K562 (cell line): ENCODE measurements at regions not wholly inside any gene's neighbourhood (a gene's known extent, or its start where the extent isn't known, plus 50 kb on each side); places are given as distances from the start of the nearest gene placed in this dataset.

Source experiments
- ATAC-seq: fragments of 200-7000 bp; cut with Tn5 transposase; 3 replicates; pipeline ENCODE4 v1.9.1; 2020; ENCODE audit warnings: moderate library complexity
- BruUV-seq: library from RNA; stranded (reverse); fragments of 400-500 nt; replicated peaks from 2 replicates; lab custom pipeline; 2021; lab: Mats Ljungman, UMichigan
- CTCF ChIA-PET: fragments of 300-600 bp; formaldehyde crosslinking; extraction: SDS; loops from one replicate; lab custom pipeline; 2021; ENCODE audit warnings: low intra/inter-chr PET ratio; lab: Yijun Ruan, JAX
- POLR2A ChIA-PET: fragments of 300-600, 350-650 bp; sonication (Branson Sonifier 250); formaldehyde crosslinking; extraction: SDS; loops from one replicate; lab custom pipeline; 2021; ENCODE audit warnings: antibody characterized with exemption, inconsistent platforms; lab: Yijun Ruan, JAX
- DNase-seq, 4 experiments: peaks; one replicate each; pipeline versions ENCODE4 v3.0.0 to v3.0.0-alpha.2; 2011 to 2018; ENCODE audit warnings: low spot score in 3 of 4, mixed read lengths in 3 of 4; ENCODE audit errors: extremely low read depth in 1 of 4
- FAIRE-seq: peaks from 2 replicates; lab custom pipeline; 2011; peaks lifted over from hg19 to GRCh38; lab: Jason Lieb, UNC
- H2AFZ ChIP-seq: 2 replicates; pipeline ENCODE4 v1.6.0; 2011; ENCODE audit warnings: low read depth, low read length, control low read depth, inconsistent platforms
- H3K27ac ChIP-seq: fragments of 200-600 bp; 3 replicates; pipeline ENCODE4 v1.8.0; 2011; ENCODE audit warnings: low read depth, mild to moderate bottlenecking, control low read depth, inconsistent platforms, low read length, moderate library complexity, mixed read lengths; ENCODE audit errors: extremely low read depth
- H3K27me3 ChIP-seq, 2 experiments: fragments of 300-600 bp in 1 of 2; 2 replicates in 1 of 2; 3 replicates in 1 of 2; pipeline versions ENCODE4 v1.6.0 to v1.8.0; 2011; ENCODE audit warnings: inconsistent platforms in 2 of 2, low read length in 2 of 2, mild to moderate bottlenecking in 1 of 2, mixed read lengths in 1 of 2, moderate library complexity in 1 of 2; ENCODE audit not compliant: control insufficient read depth in 2 of 2, insufficient read depth in 2 of 2
- H3K36me3 ChIP-seq: fragments of 300-600 bp; 3 replicates; pipeline ENCODE4 v1.8.0; 2011; ENCODE audit warnings: mild to moderate bottlenecking, low read length, inconsistent platforms; ENCODE audit not compliant: control insufficient read depth, insufficient read depth
- H3K4me1 ChIP-seq, 2 experiments: fragments of 200-600 bp in 1 of 2; replicated peaks in 1 of 2; 2 replicates in 1 of 2; 3 replicates in 1 of 2; pipeline versions ENCODE4 v1.5.1 to v1.8.0; 2011; ENCODE audit warnings: inconsistent platforms in 2 of 2, low read length in 2 of 2, mild to moderate bottlenecking in 1 of 2, mixed read lengths in 1 of 2, moderate library complexity in 1 of 2; ENCODE audit not compliant: control insufficient read depth in 2 of 2, insufficient read depth in 2 of 2
- H3K4me2 ChIP-seq: 2 replicates; pipeline ENCODE4 v1.6.1; 2011; ENCODE audit warnings: low read length, control low read depth, inconsistent platforms, mixed read lengths; ENCODE audit not compliant: insufficient read depth
- H3K4me3 ChIP-seq: fragments of 200-600 bp; sonication (generic), shearing (Covaris generic); 2 replicates; pipeline ENCODE4 v1.5.1; 2016; ENCODE audit warnings: control low read depth, inconsistent platforms
- H3K79me2 ChIP-seq: fragments of 200-600 bp; 3 replicates; pipeline ENCODE4 v1.8.0; 2011; ENCODE audit warnings: low read length, inconsistent platforms; ENCODE audit not compliant: control insufficient read depth, insufficient read depth
- H3K9ac ChIP-seq, 2 experiments: 2 replicates each; pipeline versions ENCODE4 v1.6.0 to v1.6.1; 2011; ENCODE audit warnings: low read depth in 2 of 2, low read length in 2 of 2, control low read depth in 1 of 2, inconsistent platforms in 1 of 2, mild to moderate bottlenecking in 1 of 2, mixed read lengths in 1 of 2; ENCODE audit not compliant: insufficient read depth in 1 of 2
- H3K9me1 ChIP-seq: one replicate; pipeline ENCODE4 v1.6.0; 2011; ENCODE audit warnings: inconsistent platforms, mild to moderate bottlenecking, low read length, moderate library complexity; ENCODE audit not compliant: control insufficient read depth, insufficient read depth
- H3K9me3 ChIP-seq: replicated peaks from 2 replicates; pipeline ENCODE4 v1.5.1; 2011; ENCODE audit warnings: low read depth, low read length, inconsistent platforms; ENCODE audit not compliant: control insufficient read depth, insufficient read depth
- H4K20me1 ChIP-seq: replicated peaks from 2 replicates; pipeline ENCODE4 v1.6.1; 2011; ENCODE audit warnings: low read length, inconsistent platforms, mixed read lengths; ENCODE audit not compliant: control insufficient read depth, insufficient read depth
- CEBPB ChIP-seq: fragments of 450-650 bp; IDR thresholded peaks from 2 replicates; pipeline ENCODE4 v1.6.1; 2016; ENCODE audit warnings: missing genetic modification characterization, missing compliant biosample characterization
- GATAD2B ChIP-seq: fragments of 450-650 bp; IDR thresholded peaks from 2 replicates; pipeline ENCODE4 v1.6.1; 2017; ENCODE audit warnings: mild to moderate bottlenecking, borderline replicate concordance
- KDM2B ChIP-seq: fragments of 250-450 bp; sonication (Bioruptor Pico); IDR thresholded peaks from 2 replicates; pipeline ENCODE4 v1.8.0; 2021; ENCODE audit warnings: mild to moderate bottlenecking, moderate library complexity
- NFXL1 ChIP-seq: fragments of 450-650 bp; formaldehyde crosslinking; IDR thresholded peaks from 2 replicates; pipeline ENCODE4 v1.4.0; 2021; ENCODE audit warnings: mild to moderate bottlenecking
- WGBS: fragments of 100-300 bp; shearing (Covaris generic); methylation state at CpG from one replicate; pipeline ENCODE4 v1.1.6; 2016; ENCODE audit warnings: low coverage, mixed read lengths; ENCODE audit not compliant: insufficient coverage; ENCODE audit errors: missing lambda C conversion rate; 5-methylcytosine and 5-hydroxymethylcytosine counted together
- in situ Hi-C: fragments of 300-500 bp; cut with MboI; formaldehyde crosslinking; loops from 4 replicates; pipeline ENCODE4 v1.15.0; 2018; ENCODE audit warnings: inconsistent platforms, mixed read lengths
- intact Hi-C: fragments of 100-400 bp; cut with micrococcal nuclease; formaldehyde crosslinking; loops from 2 replicates; pipeline ENCODE4 v1.14.2; 2022
- TF ChIP-seq, protein P1 (sequence below): sonication (generic); formaldehyde crosslinking; IDR thresholded peaks from 2 replicates; pipeline ENCODE4 v1.8.0; 2022; ENCODE audit warnings: missing genetic modification reagents, mild to moderate bottlenecking, moderate library complexity, borderline replicate concordance
- TF ChIP-seq, protein P2 (sequence below): fragments of 450-650 bp; IDR thresholded peaks from 2 replicates; pipeline ENCODE4 v1.6.1; 2016; ENCODE audit warnings: missing biosample characterization, missing genetic modification characterization
- TF ChIP-seq, protein P3 (sequence below): fragments of 450-650 bp; IDR thresholded peaks from 2 replicates; pipeline ENCODE4 v1.6.1; 2018; ENCODE audit warnings: mild to moderate bottlenecking, low read depth; ENCODE audit not compliant: partially characterized antibody

DNA sequence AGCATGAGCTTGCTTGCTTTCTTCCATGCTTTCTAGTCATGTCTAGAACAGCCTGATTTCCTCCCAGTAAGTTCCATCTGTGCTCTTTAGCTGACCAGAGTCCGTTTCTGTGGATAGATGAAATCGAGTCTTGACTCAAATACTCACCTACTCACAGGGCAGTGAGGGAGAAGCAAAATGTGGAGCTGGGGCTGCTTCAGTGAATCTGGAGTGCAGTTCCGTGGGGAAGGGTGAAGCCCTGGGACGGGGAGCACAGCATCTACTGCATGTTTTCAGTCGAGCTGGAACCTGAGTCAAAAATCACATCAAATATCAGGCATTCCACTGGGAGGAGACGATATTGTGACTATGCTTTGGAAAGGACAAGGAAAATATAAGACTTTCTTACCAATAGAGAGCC lies 70.3 kb upstream of the PRMT8 start:
- TF ChIP-seq CEBPB (tag) (no peak), KDM2B (no peak), GATAD2B (no peak), NFXL1 (CRISPR knock-in tag) (no peak)
- TF ChIP-seq, protein P1, sequence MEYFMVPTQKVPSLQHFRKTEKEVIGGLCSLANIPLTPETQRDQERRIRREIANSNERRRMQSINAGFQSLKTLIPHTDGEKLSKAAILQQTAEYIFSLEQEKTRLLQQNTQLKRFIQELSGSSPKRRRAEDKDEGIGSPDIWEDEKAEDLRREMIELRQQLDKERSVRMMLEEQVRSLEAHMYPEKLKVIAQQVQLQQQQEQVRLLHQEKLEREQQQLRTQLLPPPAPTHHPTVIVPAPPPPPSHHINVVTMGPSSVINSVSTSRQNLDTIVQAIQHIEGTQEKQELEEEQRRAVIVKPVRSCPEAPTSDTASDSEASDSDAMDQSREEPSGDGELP (CRISPR knock-in tag) = no peak
- TF ChIP-seq, protein P2, sequence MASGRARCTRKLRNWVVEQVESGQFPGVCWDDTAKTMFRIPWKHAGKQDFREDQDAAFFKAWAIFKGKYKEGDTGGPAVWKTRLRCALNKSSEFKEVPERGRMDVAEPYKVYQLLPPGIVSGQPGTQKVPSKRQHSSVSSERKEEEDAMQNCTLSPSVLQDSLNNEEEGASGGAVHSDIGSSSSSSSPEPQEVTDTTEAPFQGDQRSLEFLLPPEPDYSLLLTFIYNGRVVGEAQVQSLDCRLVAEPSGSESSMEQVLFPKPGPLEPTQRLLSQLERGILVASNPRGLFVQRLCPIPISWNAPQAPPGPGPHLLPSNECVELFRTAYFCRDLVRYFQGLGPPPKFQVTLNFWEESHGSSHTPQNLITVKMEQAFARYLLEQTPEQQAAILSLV = no peak
- TF ChIP-seq, protein P3, sequence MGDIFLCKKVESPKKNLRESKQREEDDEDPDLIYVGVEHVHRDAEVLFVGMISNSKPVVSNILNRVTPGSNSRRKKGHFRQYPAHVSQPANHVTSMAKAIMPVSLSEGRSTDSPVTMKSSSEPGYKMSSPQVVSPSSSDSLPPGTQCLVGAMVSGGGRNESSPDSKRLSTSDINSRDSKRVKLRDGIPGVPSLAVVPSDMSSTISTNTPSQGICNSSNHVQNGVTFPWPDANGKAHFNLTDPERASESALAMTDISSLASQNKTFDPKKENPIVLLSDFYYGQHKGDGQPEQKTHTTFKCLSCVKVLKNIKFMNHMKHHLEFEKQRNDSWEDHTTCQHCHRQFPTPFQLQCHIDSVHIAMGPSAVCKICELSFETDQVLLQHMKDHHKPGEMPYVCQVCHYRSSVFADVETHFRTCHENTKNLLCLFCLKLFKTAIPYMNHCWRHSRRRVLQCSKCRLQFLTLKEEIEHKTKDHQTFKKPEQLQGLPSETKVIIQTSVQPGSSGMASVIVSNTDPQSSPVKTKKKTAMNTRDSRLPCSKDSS = no peak
- in situ Hi-C loops = no loop called here
- no peak overlapping the region for H2AFZ ChIP-seq
- DNase-seq (no peak), FAIRE-seq (no peak), ATAC-seq (no peak)
- no peaks in the 10 kb centered on the region for H3K79me2 ChIP-seq
- no peaks in the 10 kb centered on the region for H3K27me3 ChIP-seq
- no peak overlapping the region for H3K9ac ChIP-seq
- CTCF ChIA-PET = no interaction called here
- H3K4me3 ChIP-seq = no peak overlapping the region
- no peaks in the 10 kb centered on the region for H3K9me1 ChIP-seq
- WGBS = 3% methylated on average over 4 of the region's 6 CpGs
- no peaks in the 10 kb centered on the region for H4K20me1 ChIP-seq
- H3K27ac ChIP-seq = no peak overlapping the region
- POLR2A ChIA-PET = no interaction called here
- intact Hi-C loops = no loop called here
- no TSS peak for BruUV-seq
- no peaks in the 10 kb centered on the region for H3K9me3 ChIP-seq
- no peaks in the 10 kb centered on the region for H3K4me1 ChIP-seq
- H3K36me3 ChIP-seq = no peaks in the 10 kb centered on the region
- no peak overlapping the region for H3K4me2 ChIP-seq
